GM18507 (cell line): ENCODE measurements at regions not wholly inside any gene's neighbourhood (a gene's known extent, or its start where the extent isn't known, plus 50 kb on each side); places are given as distances from the start of the nearest gene placed in this dataset.
"Not testable (repeated sequence)": the region's sequence is repeated elsewhere in the genome, so short reads cannot be mapped to it uniquely, and the experiment has no call there.

Source experiments
- DNase-seq: peaks from one replicate; pipeline ENCODE4 v3.0.0; 2011; ENCODE audit warnings: low read depth; ENCODE audit not compliant: insufficient read length; ENCODE audit errors: extremely low spot score
- FAIRE-seq: peaks from 2 replicates; lab custom pipeline; 2011; peaks lifted over from hg19 to GRCh38; lab: Jason Lieb, UNC

- DNase-seq (no peak), FAIRE-seq (peak; percentile 55)
These were observed 51.9 kb upstream of the TBL1XR1 start for GRCh38 chr3:177249203-177249602.

GRCh38 chr3:177250151-177250550 lies 52.9 kb upstream of the TBL1XR1 start:
- DNase-seq (no peak), FAIRE-seq (no peak)

GRCh38 chr3:177251755-177252154 lies 54.5 kb upstream of the TBL1XR1 start:
- DNase-seq (no peak), FAIRE-seq (no peak)

- DNase-seq (no peak), FAIRE-seq (no peak)
These were observed 59.7 kb upstream of the TBL1XR1 start for GRCh38 chr3:177257006-177257405.

- FAIRE-seq: no peak
These were observed 60.3 kb upstream of the TBL1XR1 start for GRCh38 chr3:177257625-177258024.

GRCh38 chr3:177262396-177262795 lies 65.1 kb upstream of the TBL1XR1 start:
- DNase-seq: no peak
- no peak for FAIRE-seq

More at GRCh38 chr3:177257625-177258024, 60.3 kb upstream of the TBL1XR1 start:
- DNase-seq: no peak

- no peak for DNase-seq
- no peak for FAIRE-seq
These were observed 66.5 kb upstream of the TBL1XR1 start for GRCh38 chr3:177263615-177264368.

GRCh38 chr3:177271811-177272501 lies 74.7 kb upstream of the TBL1XR1 start:
- DNase-seq, FAIRE-seq: not testable (repeated sequence)

- DNase-seq: no peak
- peak; percentile 46 for FAIRE-seq
These were observed 80.7 kb upstream of the TBL1XR1 start for GRCh38 chr3:177278016-177278415.

- DNase-seq: no peak
- no peak for FAIRE-seq
These were observed 82.0 kb upstream of the TBL1XR1 start for GRCh38 chr3:177279118-177279815.

- FAIRE-seq (peak; percentile 47), DNase-seq (no peak)
These were observed 84.2 kb upstream of the TBL1XR1 start for GRCh38 chr3:177281292-177282118.

GRCh38 chr3:177282119-177282655 lies 84.9 kb upstream of the TBL1XR1 start:
- FAIRE-seq (no peak), DNase-seq (no peak)

GRCh38 chr3:177283983-177284382 lies 86.7 kb upstream of the TBL1XR1 start:
- DNase-seq (no peak), FAIRE-seq (no peak)

- DNase-seq: no peak
- FAIRE-seq: no peak
These were observed 87.2 kb upstream of the TBL1XR1 start for GRCh38 chr3:177284383-177284881.

GRCh38 chr3:177286034-177286433 lies 88.8 kb upstream of the TBL1XR1 start:
- no peak for DNase-seq
- no peak for FAIRE-seq

- FAIRE-seq: no peak
- DNase-seq: no peak
These were observed 89.9 kb upstream of the TBL1XR1 start for GRCh38 chr3:177287231-177287630.

GRCh38 chr3:177290633-177291032 lies 93.4 kb upstream of the TBL1XR1 start:
- DNase-seq: no peak

GRCh38 chr3:177294221-177294620 lies 96.9 kb upstream of the TBL1XR1 start:
- FAIRE-seq (no peak), DNase-seq (no peak)

More at GRCh38 chr3:177290633-177291032, 93.4 kb upstream of the TBL1XR1 start:
- no peak for FAIRE-seq

GRCh38 chr3:177295116-177295515 lies 97.8 kb upstream of the TBL1XR1 start:
- DNase-seq: no peak
- FAIRE-seq: no peak
